Embryonic facial prominence (tissue), 1 donor: ENCODE measurements at regions not wholly inside any gene's neighbourhood (a gene's known extent, or its start where the extent isn't known, plus 50 kb on each side); places are given as distances from the start of the nearest gene placed in this dataset.

ENCODE experiments used
- DNase-seq: peaks from one replicate; pipeline ENCODE4 v3.0.0-alpha.2; 2016; ENCODE audit errors: extremely low spot score

DNA sequence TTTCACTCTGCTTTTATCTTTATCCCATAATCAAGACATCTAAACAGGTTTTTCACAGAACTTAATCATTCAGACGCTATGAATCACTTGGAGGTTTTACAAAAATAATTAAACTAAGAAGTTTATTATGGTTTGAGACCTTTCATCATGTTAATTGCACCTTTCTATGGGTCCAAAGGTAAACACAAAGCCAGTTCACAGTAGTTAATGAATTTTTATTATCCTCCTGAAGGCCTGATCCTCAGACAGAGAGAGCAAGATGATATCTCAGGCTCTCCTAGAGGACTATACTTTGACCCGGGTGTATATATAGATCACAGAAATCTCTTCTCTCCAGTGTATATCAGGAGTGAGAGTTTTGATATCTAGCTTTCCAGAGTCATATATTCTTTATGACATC is 1044.3 kb upstream of the RAG2 start:
- DNase-seq: no peak

DNA sequence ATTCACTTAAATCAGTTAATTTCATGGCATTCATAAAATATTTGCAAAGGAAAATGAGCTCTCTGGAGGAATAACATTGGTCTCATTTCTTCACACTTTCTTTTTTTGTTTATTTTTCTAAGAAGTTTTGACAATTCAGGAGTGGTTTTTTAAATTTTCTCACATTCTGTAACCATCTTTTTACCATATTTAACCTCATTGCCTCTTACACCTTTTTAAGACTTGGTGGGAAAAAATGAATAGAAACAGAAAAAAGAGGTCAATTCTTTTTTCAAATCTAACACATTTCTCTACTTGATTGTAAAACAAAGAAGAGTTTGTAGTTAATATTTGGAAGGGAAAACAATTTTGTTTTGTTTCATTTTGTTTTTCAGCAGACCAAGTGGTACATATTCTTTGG is 1034.7 kb upstream of the RAG2 start:
- DNase-seq: no peak

DNA sequence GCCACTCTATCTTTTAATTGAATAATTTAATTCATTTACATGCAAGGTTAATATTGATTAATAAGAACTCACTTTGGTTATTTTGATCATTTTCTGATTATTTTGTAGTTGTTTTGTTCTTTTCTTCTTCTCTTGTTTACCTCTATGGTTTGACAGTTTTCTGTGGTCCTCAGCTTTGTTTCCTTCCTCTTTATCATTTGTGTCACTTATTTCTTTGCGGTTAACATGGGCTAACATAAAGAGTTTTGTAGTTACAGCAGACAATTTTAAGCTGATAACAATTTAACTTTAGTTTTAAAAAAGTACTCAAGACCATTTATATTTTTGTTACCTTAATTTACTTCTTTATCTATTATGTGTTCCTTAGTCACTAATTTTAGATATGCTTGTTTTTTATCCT is 1032.8 kb upstream of the RAG2 start:
- no peak for DNase-seq

- DNase-seq: no peak
Measured at GRCh38 chr11:37623778-37624177, 1025.7 kb upstream of the RAG2 start.

- no peak for DNase-seq
Measured at GRCh38 chr11:37621662-37622061, 1023.6 kb upstream of the RAG2 start.

DNA sequence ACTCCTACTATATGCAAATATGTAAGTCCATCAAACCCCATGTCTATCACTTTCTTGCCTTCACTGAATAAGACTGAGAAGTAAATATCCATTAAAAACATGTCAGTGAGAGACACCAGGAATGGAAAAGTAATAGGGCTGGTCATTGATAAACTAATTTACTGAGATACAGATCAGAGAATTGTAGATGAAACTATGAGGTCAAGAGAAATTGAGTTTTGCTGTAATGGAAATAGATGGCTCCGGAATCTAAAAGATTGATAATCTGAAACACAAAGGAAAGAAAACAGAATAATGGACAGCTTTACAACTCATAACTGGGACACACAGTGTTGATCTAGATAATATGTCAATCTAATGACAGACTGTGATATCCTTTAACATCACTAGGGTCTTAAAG is 1018.3 kb upstream of the RAG2 start:
- DNase-seq: no peak

GRCh38 chr11:37613031-37613430 is 1015.0 kb upstream of the RAG2 start:
- no peak for DNase-seq

DNA sequence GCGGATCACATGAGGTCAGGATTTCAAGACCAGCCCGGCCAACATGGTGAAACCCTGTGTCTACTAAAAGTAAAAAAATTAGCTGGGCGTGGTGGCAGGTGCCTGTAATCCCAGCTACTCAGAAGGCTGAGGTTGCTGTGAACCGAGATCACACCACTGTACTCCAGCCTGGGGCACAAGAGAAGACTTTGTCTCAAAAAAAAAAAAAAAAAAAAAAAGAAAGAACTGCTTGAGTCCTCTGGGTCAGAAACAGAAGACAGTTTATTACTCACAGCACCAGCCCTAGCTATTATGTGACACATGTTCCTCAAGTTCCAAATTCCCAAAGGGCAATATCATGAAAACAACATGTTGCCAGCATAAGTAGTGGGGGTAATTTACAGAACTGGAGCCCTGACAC is 1014.1 kb upstream of the RAG2 start:
- DNase-seq: no peak

DNA sequence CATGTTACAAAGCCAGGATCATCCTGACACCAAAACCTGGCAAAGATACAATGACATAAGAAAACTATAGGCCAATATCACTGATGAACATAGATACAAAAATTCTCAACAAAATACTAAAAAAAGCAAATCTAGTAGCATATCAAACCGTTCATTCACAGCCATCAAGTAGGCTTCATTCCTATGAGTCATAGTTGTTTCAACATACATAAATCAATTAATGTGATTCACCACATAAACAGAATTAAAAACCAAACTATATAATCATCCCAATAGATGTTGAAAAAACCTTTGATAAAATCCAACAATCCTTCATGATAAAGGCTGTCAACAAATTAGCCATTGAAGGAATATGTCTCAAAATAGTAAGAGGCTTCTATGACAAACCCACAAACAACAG is 1007.2 kb upstream of the RAG2 start:
- DNase-seq: no peak

DNA sequence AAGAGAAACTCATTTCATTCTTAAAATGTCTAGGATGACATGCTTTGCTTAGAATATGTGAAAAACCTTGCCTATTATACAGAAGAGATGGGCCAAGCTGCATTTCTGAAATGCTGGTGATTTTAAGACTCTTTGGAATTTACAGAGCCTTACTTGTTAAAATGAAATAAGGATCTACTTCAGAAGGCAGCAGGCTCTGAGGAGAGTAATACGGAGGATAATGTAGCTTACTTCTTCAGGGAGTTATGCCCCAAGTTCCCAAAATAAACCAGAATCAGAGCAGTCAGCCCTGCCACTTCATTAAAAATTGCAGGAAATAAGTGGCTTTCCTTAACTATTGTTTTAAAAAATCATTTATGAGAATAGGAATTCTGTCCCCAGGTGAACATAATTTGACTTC is 1000.3 kb upstream of the RAG2 start:
- no peak for DNase-seq

GRCh38 chr11:37597776-37598175 is 999.7 kb upstream of the RAG2 start:
- DNase-seq: no peak

DNA sequence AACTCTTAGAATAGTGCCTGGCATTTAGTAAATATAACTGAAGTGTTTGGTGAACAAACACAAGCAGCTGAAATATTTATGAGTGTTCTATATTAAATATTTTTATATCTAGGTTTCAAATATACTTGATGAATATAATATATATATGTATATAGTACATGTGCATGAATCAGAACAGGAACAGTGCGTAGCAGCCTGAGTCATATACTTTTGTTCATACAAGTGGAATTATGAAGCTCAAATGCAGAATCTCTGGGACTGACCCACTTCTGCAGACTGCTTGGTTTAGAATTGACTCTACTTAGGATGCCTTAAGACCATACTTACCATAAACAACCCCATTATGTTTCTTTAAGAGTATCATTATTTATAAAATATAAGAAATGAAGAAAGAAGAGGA is 997.8 kb upstream of the RAG2 start:
- no peak for DNase-seq

- DNase-seq: no peak
Measured at GRCh38 chr11:37574361-37574760, 976.3 kb upstream of the RAG2 start.

DNA sequence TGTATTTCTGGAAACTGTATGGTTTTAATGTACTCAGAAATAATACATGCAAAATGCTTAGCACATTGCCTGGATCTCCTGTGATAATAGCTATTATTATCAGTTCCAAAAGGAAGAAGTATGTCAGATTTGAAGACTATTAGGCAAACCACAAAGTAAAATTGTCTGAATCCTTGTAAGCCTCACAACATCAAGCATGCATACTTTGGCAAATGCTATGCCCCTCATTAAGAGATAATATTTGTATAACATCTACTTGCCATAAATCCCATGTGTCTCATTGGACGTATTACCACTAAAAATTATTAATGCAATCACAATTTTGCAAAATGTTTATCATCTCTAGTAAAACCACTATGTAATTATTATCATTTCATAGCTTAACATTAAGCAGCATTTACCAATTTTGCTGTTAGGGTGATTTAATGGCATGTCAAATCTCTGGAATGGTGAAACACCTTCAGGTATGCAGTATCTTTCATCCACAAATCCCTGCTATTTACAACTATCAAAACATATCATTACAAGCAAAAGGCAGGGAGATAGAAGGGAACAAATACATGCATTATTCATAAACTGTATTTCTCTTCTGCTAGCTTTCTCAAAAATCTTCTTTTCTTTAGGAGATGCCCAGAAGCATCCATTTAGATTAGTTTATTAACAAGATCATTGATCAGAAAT is 974.6 kb upstream of the RAG2 start:
- DNase-seq: no peak

DNA sequence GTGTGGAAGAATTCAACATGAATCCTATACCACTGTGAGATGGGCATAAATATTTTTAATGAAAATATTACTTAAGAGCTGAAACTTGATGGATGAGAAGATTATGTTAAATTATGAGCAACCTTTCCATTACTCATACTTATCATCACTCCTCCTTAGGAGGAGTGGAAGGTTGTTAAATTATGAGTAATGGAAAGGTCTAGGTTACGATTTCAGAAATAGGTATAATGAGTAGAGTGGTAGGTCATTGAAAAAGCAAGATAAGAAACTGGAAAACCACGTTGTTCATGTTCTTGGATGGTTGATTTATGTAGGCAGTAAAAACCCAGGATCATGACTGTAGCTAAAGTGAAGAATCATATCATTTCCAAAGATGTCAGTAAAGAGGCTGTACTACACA is 973.2 kb upstream of the RAG2 start:
- no peak for DNase-seq

- no peak for DNase-seq
Measured at GRCh38 chr11:37560991-37561390, 963.0 kb upstream of the RAG2 start.

GRCh38 chr11:37560346-37560745 is 962.3 kb upstream of the RAG2 start:
- no peak for DNase-seq

GRCh38 chr11:37558619-37559210 is 960.7 kb upstream of the RAG2 start:
- DNase-seq: no peak

- no peak for DNase-seq
Measured at GRCh38 chr11:37557990-37558389, 960.0 kb upstream of the RAG2 start.

GRCh38 chr11:37552284-37552683 is 954.2 kb upstream of the RAG2 start:
- no peak for DNase-seq

- DNase-seq: no peak
Measured at GRCh38 chr11:37544491-37544890, 946.5 kb upstream of the RAG2 start.

DNA sequence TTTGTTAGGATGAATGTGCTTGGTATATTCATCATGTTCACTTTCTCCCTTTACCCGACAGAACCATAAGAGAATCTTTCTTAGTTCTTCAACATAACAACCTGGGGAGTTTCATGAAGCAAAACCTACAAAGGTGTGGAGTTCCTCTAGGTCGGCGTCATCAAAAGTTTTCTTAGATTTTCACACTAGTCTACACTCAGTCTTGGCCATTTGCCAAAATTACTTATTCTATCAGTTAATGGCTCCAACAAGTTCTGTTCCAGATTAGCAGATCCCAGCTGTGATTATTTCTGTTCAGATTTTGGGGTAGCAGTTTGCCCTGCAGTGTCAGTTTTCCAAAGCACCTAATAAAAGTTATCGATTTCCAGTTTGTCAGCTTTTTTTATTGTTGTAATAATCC is 935.8 kb upstream of the RAG2 start:
- DNase-seq: no peak

GRCh38 chr11:37533087-37533486 is 935.1 kb upstream of the RAG2 start:
- DNase-seq: no peak

DNA sequence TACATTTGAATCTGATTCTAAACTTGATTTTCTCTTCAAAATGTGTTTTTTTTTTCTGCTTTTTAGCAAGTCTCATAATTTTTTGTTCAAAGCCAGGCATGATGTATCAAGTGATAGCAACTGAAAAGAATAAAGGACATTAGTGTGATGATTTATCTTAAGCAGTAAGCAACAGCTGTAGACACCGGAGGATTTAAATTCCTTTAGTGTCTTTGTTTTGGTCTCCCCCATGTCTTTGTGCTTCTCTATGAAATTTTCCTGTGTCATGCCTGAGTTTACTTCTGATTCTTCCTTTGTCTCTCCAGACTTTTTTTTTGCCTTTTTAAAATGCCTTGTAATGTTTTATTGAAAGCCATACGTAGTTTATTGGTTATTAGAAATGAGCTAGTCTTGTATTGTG is 934.2 kb upstream of the RAG2 start:
- no peak for DNase-seq
